K562 (cell line): ENCODE measurements at regions not wholly inside any gene's neighbourhood (a gene's known extent, or its start where the extent isn't known, plus 50 kb on each side); places are given as distances from the start of the nearest gene placed in this dataset.

Experiments
- ATAC-seq: fragments of 200-7000 bp; cut with Tn5 transposase; 3 replicates; pipeline ENCODE4 v1.9.1; 2020; ENCODE audit warnings: moderate library complexity
- BruUV-seq: library from RNA; stranded (reverse); fragments of 400-500 nt; replicated peaks from 2 replicates; lab custom pipeline; 2021; lab: Mats Ljungman, UMichigan
- CTCF ChIA-PET: fragments of 300-600 bp; formaldehyde crosslinking; extraction: SDS; loops from one replicate; lab custom pipeline; 2021; ENCODE audit warnings: low intra/inter-chr PET ratio; lab: Yijun Ruan, JAX
- POLR2A ChIA-PET: fragments of 300-600, 350-650 bp; sonication (Branson Sonifier 250); formaldehyde crosslinking; extraction: SDS; loops from one replicate; lab custom pipeline; 2021; ENCODE audit warnings: antibody characterized with exemption, inconsistent platforms; lab: Yijun Ruan, JAX
- DNase-seq, 4 experiments: peaks; one replicate each; pipeline versions ENCODE4 v3.0.0 to v3.0.0-alpha.2; 2011 to 2018; ENCODE audit warnings: low spot score in 3 of 4, mixed read lengths in 3 of 4; ENCODE audit errors: extremely low read depth in 1 of 4
- FAIRE-seq: peaks from 2 replicates; lab custom pipeline; 2011; peaks lifted over from hg19 to GRCh38; lab: Jason Lieb, UNC
- H2AFZ ChIP-seq: 2 replicates; pipeline ENCODE4 v1.6.0; 2011; ENCODE audit warnings: low read depth, low read length, control low read depth, inconsistent platforms
- H3K27ac ChIP-seq: fragments of 200-600 bp; 3 replicates; pipeline ENCODE4 v1.8.0; 2011; ENCODE audit warnings: low read depth, mild to moderate bottlenecking, control low read depth, inconsistent platforms, low read length, moderate library complexity, mixed read lengths; ENCODE audit errors: extremely low read depth
- H3K27me3 ChIP-seq, 2 experiments: fragments of 300-600 bp in 1 of 2; 2 replicates in 1 of 2; 3 replicates in 1 of 2; pipeline versions ENCODE4 v1.6.0 to v1.8.0; 2011; ENCODE audit warnings: inconsistent platforms in 2 of 2, low read length in 2 of 2, mild to moderate bottlenecking in 1 of 2, mixed read lengths in 1 of 2, moderate library complexity in 1 of 2; ENCODE audit not compliant: control insufficient read depth in 2 of 2, insufficient read depth in 2 of 2
- H3K36me3 ChIP-seq: fragments of 300-600 bp; 3 replicates; pipeline ENCODE4 v1.8.0; 2011; ENCODE audit warnings: mild to moderate bottlenecking, low read length, inconsistent platforms; ENCODE audit not compliant: control insufficient read depth, insufficient read depth
- H3K4me1 ChIP-seq, 2 experiments: fragments of 200-600 bp in 1 of 2; replicated peaks in 1 of 2; 2 replicates in 1 of 2; 3 replicates in 1 of 2; pipeline versions ENCODE4 v1.5.1 to v1.8.0; 2011; ENCODE audit warnings: inconsistent platforms in 2 of 2, low read length in 2 of 2, mild to moderate bottlenecking in 1 of 2, mixed read lengths in 1 of 2, moderate library complexity in 1 of 2; ENCODE audit not compliant: control insufficient read depth in 2 of 2, insufficient read depth in 2 of 2
- H3K4me2 ChIP-seq: 2 replicates; pipeline ENCODE4 v1.6.1; 2011; ENCODE audit warnings: low read length, control low read depth, inconsistent platforms, mixed read lengths; ENCODE audit not compliant: insufficient read depth
- H3K4me3 ChIP-seq: fragments of 200-600 bp; sonication (generic), shearing (Covaris generic); 2 replicates; pipeline ENCODE4 v1.5.1; 2016; ENCODE audit warnings: control low read depth, inconsistent platforms
- H3K79me2 ChIP-seq: fragments of 200-600 bp; 3 replicates; pipeline ENCODE4 v1.8.0; 2011; ENCODE audit warnings: low read length, inconsistent platforms; ENCODE audit not compliant: control insufficient read depth, insufficient read depth
- H3K9ac ChIP-seq, 2 experiments: 2 replicates each; pipeline versions ENCODE4 v1.6.0 to v1.6.1; 2011; ENCODE audit warnings: low read depth in 2 of 2, low read length in 2 of 2, control low read depth in 1 of 2, inconsistent platforms in 1 of 2, mild to moderate bottlenecking in 1 of 2, mixed read lengths in 1 of 2; ENCODE audit not compliant: insufficient read depth in 1 of 2
- H3K9me1 ChIP-seq: one replicate; pipeline ENCODE4 v1.6.0; 2011; ENCODE audit warnings: inconsistent platforms, mild to moderate bottlenecking, low read length, moderate library complexity; ENCODE audit not compliant: control insufficient read depth, insufficient read depth
- H3K9me3 ChIP-seq: replicated peaks from 2 replicates; pipeline ENCODE4 v1.5.1; 2011; ENCODE audit warnings: low read depth, low read length, inconsistent platforms; ENCODE audit not compliant: control insufficient read depth, insufficient read depth
- H4K20me1 ChIP-seq: replicated peaks from 2 replicates; pipeline ENCODE4 v1.6.1; 2011; ENCODE audit warnings: low read length, inconsistent platforms, mixed read lengths; ENCODE audit not compliant: control insufficient read depth, insufficient read depth
- CBFA2T3 ChIP-seq: fragments of 450-650 bp; IDR thresholded peaks from 2 replicates; pipeline ENCODE4 v1.6.1; 2017
- HDAC2 ChIP-seq: fragments of 450-650 bp; IDR thresholded peaks from 2 replicates; pipeline ENCODE4 v1.6.1; 2016; ENCODE audit warnings: mild to moderate bottlenecking
- HMG20B ChIP-seq: fragments of 250-450 bp; sonication (Bioruptor Pico); IDR thresholded peaks from 2 replicates; pipeline ENCODE4 v1.5.0; 2021; ENCODE audit warnings: mild to moderate bottlenecking
- HMGN3 ChIP-seq: IDR thresholded peaks from 2 replicates; pipeline ENCODE4 v1.6.1; 2011; ENCODE audit warnings: borderline replicate concordance, low read depth, mild to moderate bottlenecking, mixed read lengths, low read length; ENCODE audit not compliant: insufficient read length; ENCODE audit errors: extremely low read depth
- KAT7 ChIP-seq: sonication (generic); formaldehyde crosslinking; IDR thresholded peaks from 2 replicates; pipeline ENCODE4 v1.8.0; 2022; ENCODE audit warnings: missing genetic modification reagents, mild to moderate bottlenecking, borderline replicate concordance
- KLF6 ChIP-seq: fragments of 250-450 bp; sonication (Bioruptor Pico); IDR thresholded peaks from 2 replicates; pipeline ENCODE4 v1.4.0; 2020; ENCODE audit warnings: mild to moderate bottlenecking, moderate library complexity, borderline replicate concordance
- MAFG ChIP-seq: fragments of 450-650 bp; conservative IDR thresholded peaks from 2 replicates; pipeline ENCODE4 v1.6.1; 2016; ENCODE audit warnings: missing genetic modification characterization, missing compliant biosample characterization
- SMARCC2 ChIP-seq: fragments of 450-650 bp; IDR thresholded peaks from 2 replicates; pipeline ENCODE4 v1.6.1; 2017; ENCODE audit warnings: antibody characterized with exemption, moderate library complexity, mild to moderate bottlenecking, low read depth
- ZNF445 ChIP-seq: fragments of 250-450 bp; sonication (Bioruptor Pico); IDR thresholded peaks from 2 replicates; pipeline ENCODE4 v1.4.0; 2020; ENCODE audit warnings: low read depth, mild to moderate bottlenecking, moderate library complexity
- ZNF830 ChIP-seq: fragments of 250-450 bp; sonication (Bioruptor Pico); IDR thresholded peaks from 2 replicates; pipeline ENCODE4 v1.5.0; 2021; ENCODE audit warnings: mild to moderate bottlenecking
- WGBS: fragments of 100-300 bp; shearing (Covaris generic); methylation state at CpG from one replicate; pipeline ENCODE4 v1.1.6; 2016; ENCODE audit warnings: low coverage, mixed read lengths; ENCODE audit not compliant: insufficient coverage; ENCODE audit errors: missing lambda C conversion rate; 5-methylcytosine and 5-hydroxymethylcytosine counted together
- in situ Hi-C: fragments of 300-500 bp; cut with MboI; formaldehyde crosslinking; loops from 4 replicates; pipeline ENCODE4 v1.15.0; 2018; ENCODE audit warnings: inconsistent platforms, mixed read lengths
- intact Hi-C: fragments of 100-400 bp; cut with micrococcal nuclease; formaldehyde crosslinking; loops from 2 replicates; pipeline ENCODE4 v1.14.2; 2022
- TF ChIP-seq, protein P1 (sequence below): fragments of 250-450 bp; sonication (Bioruptor Pico); IDR thresholded peaks from 2 replicates; pipeline ENCODE4 v1.5.0; 2021; ENCODE audit warnings: mild to moderate bottlenecking, borderline replicate concordance
- TF ChIP-seq, protein P2 (sequence below): sonication (generic); formaldehyde crosslinking; IDR thresholded peaks from 2 replicates; pipeline ENCODE4 v1.8.1; 2022; ENCODE audit warnings: missing genetic modification reagents
- TF ChIP-seq, protein P3 (sequence below): fragments of 200-800 bp; sonication (Bioruptor generic); IDR thresholded peaks from 2 replicates; pipeline ENCODE4 v1.6.1; 2016; ENCODE audit warnings: missing genetic modification characterization, missing compliant biosample characterization

DNA sequence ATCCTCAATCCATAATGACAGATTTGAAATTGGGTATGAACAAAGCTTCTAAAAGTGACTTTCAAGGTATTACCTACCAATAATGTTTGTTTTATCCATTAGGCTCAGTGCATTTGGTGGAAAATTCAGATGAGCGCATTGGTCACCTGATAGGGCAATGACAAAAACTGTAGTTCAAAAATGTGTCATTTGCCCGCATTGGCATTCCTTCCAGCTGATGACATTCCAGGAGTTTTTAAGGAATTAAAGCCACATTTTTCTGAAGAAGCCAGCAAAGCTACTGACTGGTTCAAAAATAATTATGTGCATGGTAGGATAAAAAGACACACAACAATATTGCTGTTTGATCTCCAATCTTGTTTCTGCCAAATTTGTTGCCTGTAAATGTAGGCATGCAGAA lies 473.4 kb upstream of the CPEB2 start:
- no peak for ATAC-seq
- no peak for TF ChIP-seq KAT7
- no peak for TF ChIP-seq HDAC2
- TF ChIP-seq KLF6 (CRISPR knock-in tag): no peak
- no peak for TF ChIP-seq CBFA2T3
- TF ChIP-seq, protein P1, sequence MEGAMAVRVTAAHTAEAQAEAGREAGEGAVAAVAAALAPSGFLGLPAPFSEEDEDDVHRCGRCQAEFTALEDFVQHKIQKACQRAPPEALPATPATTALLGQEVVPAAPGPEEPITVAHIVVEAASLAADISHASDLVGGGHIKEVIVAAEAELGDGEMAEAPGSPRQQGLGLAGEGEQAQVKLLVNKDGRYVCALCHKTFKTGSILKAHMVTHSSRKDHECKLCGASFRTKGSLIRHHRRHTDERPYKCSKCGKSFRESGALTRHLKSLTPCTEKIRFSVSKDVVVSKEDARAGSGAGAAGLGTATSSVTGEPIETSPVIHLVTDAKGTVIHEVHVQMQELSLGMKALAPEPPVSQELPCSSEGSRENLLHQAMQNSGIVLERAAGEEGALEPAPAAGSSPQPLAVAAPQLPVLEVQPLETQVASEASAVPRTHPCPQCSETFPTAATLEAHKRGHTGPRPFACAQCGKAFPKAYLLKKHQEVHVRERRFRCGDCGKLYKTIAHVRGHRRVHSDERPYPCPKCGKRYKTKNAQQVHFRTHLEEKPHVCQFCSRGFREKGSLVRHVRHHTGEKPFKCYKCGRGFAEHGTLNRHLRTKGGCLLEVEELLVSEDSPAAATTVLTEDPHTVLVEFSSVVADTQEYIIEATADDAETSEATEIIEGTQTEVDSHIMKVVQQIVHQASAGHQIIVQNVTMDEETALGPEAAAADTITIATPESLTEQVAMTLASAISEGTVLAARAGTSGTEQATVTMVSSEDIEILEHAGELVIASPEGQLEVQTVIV (CRISPR knock-in tag): no peak
- TF ChIP-seq SMARCC2: no peak
- no peak for TF ChIP-seq ZNF830
- no peak for TF ChIP-seq HMGN3
- TF ChIP-seq HMG20B: no peak
- no peak for TF ChIP-seq MAFG
- TF ChIP-seq, protein P2, sequence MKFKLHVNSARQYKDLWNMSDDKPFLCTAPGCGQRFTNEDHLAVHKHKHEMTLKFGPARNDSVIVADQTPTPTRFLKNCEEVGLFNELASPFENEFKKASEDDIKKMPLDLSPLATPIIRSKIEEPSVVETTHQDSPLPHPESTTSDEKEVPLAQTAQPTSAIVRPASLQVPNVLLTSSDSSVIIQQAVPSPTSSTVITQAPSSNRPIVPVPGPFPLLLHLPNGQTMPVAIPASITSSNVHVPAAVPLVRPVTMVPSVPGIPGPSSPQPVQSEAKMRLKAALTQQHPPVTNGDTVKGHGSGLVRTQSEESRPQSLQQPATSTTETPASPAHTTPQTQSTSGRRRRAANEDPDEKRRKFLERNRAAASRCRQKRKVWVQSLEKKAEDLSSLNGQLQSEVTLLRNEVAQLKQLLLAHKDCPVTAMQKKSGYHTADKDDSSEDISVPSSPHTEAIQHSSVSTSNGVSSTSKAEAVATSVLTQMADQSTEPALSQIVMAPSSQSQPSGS: no peak
- TF ChIP-seq, protein P3, sequence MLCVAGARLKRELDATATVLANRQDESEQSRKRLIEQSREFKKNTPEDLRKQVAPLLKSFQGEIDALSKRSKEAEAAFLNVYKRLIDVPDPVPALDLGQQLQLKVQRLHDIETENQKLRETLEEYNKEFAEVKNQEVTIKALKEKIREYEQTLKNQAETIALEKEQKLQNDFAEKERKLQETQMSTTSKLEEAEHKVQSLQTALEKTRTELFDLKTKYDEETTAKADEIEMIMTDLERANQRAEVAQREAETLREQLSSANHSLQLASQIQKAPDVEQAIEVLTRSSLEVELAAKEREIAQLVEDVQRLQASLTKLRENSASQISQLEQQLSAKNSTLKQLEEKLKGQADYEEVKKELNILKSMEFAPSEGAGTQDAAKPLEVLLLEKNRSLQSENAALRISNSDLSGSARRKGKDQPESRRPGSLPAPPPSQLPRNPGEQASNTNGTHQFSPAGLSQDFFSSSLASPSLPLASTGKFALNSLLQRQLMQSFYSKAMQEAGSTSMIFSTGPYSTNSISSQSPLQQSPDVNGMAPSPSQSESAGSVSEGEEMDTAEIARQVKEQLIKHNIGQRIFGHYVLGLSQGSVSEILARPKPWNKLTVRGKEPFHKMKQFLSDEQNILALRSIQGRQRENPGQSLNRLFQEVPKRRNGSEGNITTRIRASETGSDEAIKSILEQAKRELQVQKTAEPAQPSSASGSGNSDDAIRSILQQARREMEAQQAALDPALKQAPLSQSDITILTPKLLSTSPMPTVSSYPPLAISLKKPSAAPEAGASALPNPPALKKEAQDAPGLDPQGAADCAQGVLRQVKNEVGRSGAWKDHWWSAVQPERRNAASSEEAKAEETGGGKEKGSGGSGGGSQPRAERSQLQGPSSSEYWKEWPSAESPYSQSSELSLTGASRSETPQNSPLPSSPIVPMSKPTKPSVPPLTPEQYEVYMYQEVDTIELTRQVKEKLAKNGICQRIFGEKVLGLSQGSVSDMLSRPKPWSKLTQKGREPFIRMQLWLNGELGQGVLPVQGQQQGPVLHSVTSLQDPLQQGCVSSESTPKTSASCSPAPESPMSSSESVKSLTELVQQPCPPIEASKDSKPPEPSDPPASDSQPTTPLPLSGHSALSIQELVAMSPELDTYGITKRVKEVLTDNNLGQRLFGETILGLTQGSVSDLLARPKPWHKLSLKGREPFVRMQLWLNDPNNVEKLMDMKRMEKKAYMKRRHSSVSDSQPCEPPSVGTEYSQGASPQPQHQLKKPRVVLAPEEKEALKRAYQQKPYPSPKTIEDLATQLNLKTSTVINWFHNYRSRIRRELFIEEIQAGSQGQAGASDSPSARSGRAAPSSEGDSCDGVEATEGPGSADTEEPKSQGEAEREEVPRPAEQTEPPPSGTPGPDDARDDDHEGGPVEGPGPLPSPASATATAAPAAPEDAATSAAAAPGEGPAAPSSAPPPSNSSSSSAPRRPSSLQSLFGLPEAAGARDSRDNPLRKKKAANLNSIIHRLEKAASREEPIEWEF (CRISPR knock-in tag): no peak
- no peak for TF ChIP-seq ZNF445 (CRISPR knock-in tag)
- Histone ChIP-seq H3K79me2 (no peaks in the 10 kb centered on the region), H2AFZ (no peak overlapping the region), H3K27ac (no peak overlapping the region), H3K9me1 (no peaks in the 10 kb centered on the region), H3K4me1 (no peaks in the 10 kb centered on the region), H4K20me1 (no peaks in the 10 kb centered on the region), H3K9me3 (no peaks in the 10 kb centered on the region), H3K27me3 (no peaks in the 10 kb centered on the region), H3K4me2 (no peak overlapping the region), H3K4me3 (no peak overlapping the region), H3K9ac (no peak overlapping the region), H3K36me3 (no peaks in the 10 kb centered on the region)
- 7% methylated on average over 2 of the region's 2 CpGs for WGBS
- in situ Hi-C loops (no loop called here), intact Hi-C loops (no loop called here)
- ChIA-PET POLR2A (no interaction called here), CTCF (no interaction called here)
- no TSS peak for BruUV-seq
- no peak for DNase-seq
- FAIRE-seq: no peak
